ENCODE measurements at regions not wholly inside any gene's neighbourhood (a gene's known extent, or its start where the extent isn't known, plus 50 kb on each side); places are given as distances from the start of the nearest gene placed in this dataset.

GRCh38 chr6:842141-842540 is 149.2 kb upstream of the EXOC2 start:
- TF ChIP-seq FOXP2 (optimal IDR thresholded peaks at IDR 0.05; ENCODE audit: borderline replicate concordance, extremely low read depth, extremely low read length, insufficient read depth) (no peak), SIN3A (IDR thresholded peaks at IDR 0.05; ENCODE audit: borderline replicate concordance, insufficient read depth, low read length) (no peak), POLR2AphosphoS5 (IDR thresholded peaks at IDR 0.05; ENCODE audit: low read depth, low read length) (no peak), TAF1 (IDR thresholded peaks at IDR 0.05; ENCODE audit: borderline replicate concordance, insufficient read depth, low read length) (no peak)
- TF ChIP-seq, protein P1, sequence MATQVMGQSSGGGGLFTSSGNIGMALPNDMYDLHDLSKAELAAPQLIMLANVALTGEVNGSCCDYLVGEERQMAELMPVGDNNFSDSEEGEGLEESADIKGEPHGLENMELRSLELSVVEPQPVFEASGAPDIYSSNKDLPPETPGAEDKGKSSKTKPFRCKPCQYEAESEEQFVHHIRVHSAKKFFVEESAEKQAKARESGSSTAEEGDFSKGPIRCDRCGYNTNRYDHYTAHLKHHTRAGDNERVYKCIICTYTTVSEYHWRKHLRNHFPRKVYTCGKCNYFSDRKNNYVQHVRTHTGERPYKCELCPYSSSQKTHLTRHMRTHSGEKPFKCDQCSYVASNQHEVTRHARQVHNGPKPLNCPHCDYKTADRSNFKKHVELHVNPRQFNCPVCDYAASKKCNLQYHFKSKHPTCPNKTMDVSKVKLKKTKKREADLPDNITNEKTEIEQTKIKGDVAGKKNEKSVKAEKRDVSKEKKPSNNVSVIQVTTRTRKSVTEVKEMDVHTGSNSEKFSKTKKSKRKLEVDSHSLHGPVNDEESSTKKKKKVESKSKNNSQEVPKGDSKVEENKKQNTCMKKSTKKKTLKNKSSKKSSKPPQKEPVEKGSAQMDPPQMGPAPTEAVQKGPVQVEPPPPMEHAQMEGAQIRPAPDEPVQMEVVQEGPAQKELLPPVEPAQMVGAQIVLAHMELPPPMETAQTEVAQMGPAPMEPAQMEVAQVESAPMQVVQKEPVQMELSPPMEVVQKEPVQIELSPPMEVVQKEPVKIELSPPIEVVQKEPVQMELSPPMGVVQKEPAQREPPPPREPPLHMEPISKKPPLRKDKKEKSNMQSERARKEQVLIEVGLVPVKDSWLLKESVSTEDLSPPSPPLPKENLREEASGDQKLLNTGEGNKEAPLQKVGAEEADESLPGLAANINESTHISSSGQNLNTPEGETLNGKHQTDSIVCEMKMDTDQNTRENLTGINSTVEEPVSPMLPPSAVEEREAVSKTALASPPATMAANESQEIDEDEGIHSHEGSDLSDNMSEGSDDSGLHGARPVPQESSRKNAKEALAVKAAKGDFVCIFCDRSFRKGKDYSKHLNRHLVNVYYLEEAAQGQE (IDR thresholded peaks at IDR 0.05; ENCODE audit: insufficient read depth in 1 of 2, low read depth in 2 of 2, low read length in 2 of 2) = no peak

DNA sequence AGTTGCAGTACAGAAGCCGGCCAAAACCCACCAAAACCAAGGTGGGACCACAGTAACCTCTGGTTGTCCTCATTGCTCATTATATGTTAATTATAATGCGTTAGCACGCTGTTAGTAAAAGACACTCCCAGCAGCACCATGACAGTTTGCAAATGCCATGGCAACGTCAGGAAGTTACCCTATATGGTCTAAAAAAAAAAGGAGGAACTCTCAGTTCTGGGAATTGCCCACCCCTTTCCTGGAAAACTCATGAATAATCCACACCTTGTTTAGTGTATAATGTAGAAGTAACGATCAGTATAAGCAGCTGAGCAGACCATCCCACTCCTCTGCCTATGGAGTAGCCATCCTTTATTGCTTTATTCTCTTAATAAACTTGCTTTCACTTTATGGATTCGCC is 148.6 kb upstream of the EXOC2 start:
- TF ChIP-seq, protein P1 (IDR thresholded peaks at IDR 0.05; ENCODE audit: insufficient read depth in 1 of 2, low read depth in 2 of 2, low read length in 2 of 2) = no peak
- TF ChIP-seq TAF1 (IDR thresholded peaks at IDR 0.05; ENCODE audit: borderline replicate concordance, insufficient read depth, low read length) (no peak), FOXP2 (optimal IDR thresholded peaks at IDR 0.05; ENCODE audit: borderline replicate concordance, extremely low read depth, extremely low read length, insufficient read depth) (no peak), SIN3A (IDR thresholded peaks at IDR 0.05; ENCODE audit: borderline replicate concordance, insufficient read depth, low read length) (no peak), POLR2AphosphoS5 (IDR thresholded peaks at IDR 0.05; ENCODE audit: low read depth, low read length) (no peak)

GRCh38 chr6:839201-839600 is 146.3 kb upstream of the EXOC2 start:
- no peak for TF ChIP-seq TAF1 (IDR thresholded peaks at IDR 0.05; ENCODE audit: borderline replicate concordance, insufficient read depth, low read length)
- TF ChIP-seq POLR2AphosphoS5 (IDR thresholded peaks at IDR 0.05; ENCODE audit: low read depth, low read length) = no peak
- no peak for TF ChIP-seq SIN3A (IDR thresholded peaks at IDR 0.05; ENCODE audit: borderline replicate concordance, insufficient read depth, low read length)
- no peak for TF ChIP-seq FOXP2 (optimal IDR thresholded peaks at IDR 0.05; ENCODE audit: borderline replicate concordance, extremely low read depth, extremely low read length, insufficient read depth)
- TF ChIP-seq, protein P1 (IDR thresholded peaks at IDR 0.05; ENCODE audit: insufficient read depth in 1 of 2, low read depth in 2 of 2, low read length in 2 of 2) = no peak

- TF ChIP-seq TAF1 (IDR thresholded peaks at IDR 0.05; ENCODE audit: borderline replicate concordance, insufficient read depth, low read length) (no peak), FOXP2 (optimal IDR thresholded peaks at IDR 0.05; ENCODE audit: borderline replicate concordance, extremely low read depth, extremely low read length, insufficient read depth) (no peak), SIN3A (IDR thresholded peaks at IDR 0.05; ENCODE audit: borderline replicate concordance, insufficient read depth, low read length) (no peak), POLR2AphosphoS5 (IDR thresholded peaks at IDR 0.05; ENCODE audit: low read depth, low read length) (no peak)
- TF ChIP-seq, protein P1 (IDR thresholded peaks at IDR 0.05; ENCODE audit: insufficient read depth in 1 of 2, low read depth in 2 of 2, low read length in 2 of 2) = no peak
These were observed 144.4 kb upstream of the EXOC2 start for GRCh38 chr6:837380-837779.
